CD4-positive, alpha-beta T cell treated with Interferon alpha-2 for 1 hour (primary cell): ENCODE measurements at regions not wholly inside any gene's neighbourhood (a gene's known extent, or its start where the extent isn't known, plus 50 kb on each side); places are given as distances from the start of the nearest gene placed in this dataset.
A peak's percentile ranks its signal among the peaks of the same experiment; 100 is the strongest.
"Not testable (repeated sequence)": the region's sequence is repeated elsewhere in the genome, so short reads cannot be mapped to it uniquely, and the experiment has no call there.

Experiments used
- DNase-seq, 2 donors: peaks; one replicate each; pipeline ENCODE4 v3.0.0-alpha.2; 2020 to 2022

- no peak for DNase-seq
Measured at GRCh38 chr16:50448981-50449380, 80.2 kb upstream of the BRD7 start.

- DNase-seq = no peak
Measured at GRCh38 chr16:50448522-50448921, 79.7 kb upstream of the BRD7 start.

DNA sequence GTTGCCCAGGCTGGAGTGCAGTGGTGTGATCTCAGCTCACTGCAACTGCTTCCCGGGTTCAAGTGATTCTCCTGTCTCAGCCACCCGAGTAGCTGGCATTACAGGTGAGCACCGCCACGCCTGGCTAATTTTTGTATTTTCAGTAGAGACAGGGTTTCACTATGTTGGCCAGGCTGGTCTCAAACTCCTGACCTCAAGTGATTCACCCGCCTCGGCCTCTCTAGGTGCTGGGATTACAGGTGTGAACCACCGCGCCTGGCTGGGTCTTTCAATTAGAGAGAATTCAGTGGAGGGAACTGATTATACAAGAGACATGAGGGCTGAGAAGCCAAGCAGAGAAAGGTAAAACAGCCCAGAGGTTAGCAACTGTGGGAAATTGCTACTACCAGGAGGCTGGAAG lies 78.6 kb upstream of the BRD7 start:
- not testable (repeated sequence) for DNase-seq

DNA sequence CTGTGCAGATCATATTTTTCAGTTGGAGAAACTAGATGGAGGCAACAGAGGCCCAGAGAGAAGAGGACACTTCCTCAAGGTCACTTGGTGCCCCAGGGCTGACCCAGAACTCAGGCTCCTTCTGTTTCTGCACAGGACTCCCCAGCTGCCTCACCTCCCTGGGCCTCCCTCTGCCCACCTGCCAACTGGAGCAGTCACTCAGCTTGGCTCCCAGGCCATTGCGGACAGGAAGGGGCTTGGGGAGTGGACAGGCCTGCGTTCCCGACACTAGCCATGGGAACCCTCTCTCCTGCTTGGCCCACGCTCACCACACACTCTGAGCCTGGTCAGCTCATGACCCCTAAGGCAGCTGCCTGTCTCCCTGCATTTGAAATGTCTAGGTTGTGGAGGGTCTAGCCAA lies 78.1 kb upstream of the BRD7 start:
- DNase-seq = no peak

DNA sequence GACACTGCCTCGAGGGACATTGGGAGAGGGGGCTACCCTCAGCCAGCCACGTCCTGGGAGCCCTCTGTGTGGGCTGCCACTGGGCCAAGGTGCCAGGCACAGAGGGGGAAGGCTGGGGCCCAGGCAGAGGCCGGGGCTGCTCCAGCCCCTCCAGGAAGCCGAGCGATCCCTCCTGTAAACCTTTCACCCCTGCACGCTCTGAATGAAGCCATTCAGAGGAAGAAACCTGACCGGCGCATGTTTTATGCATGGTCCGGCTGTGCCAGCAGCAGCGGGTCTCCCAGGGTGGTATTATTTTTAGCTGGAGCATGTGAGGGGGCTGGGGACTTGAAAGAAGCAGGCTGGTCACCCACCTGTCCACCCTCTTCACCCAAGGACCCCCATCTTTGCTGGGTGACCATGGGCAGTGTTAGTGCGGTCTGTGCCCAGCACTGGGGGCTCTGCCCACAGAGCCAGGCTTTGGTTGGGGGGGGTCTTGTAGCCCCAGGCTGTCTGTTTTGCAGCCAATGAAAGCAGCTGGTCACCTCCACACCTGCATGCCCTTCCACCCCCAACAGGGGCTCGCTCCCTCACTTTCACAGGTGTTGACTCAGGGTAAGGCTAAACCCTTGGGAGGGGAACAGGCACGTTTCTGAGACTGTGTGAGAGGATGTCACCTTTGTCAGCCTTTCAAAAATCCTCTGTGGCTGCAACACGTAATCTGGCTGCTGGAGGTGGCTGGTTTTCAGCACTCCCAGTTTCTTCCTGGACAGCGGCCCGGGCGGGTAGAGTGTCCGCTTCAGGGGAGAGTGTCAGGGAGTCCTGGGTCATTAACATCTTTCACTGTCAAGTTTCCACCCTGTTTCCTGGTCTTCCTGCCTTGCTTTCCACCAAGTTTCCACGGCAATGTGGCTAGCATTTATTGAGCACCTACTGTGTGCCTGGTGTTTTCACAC lies 77.1 kb upstream of the BRD7 start:
- DNase-seq = no peak

GRCh38 chr16:50444526-50444925 lies 75.7 kb upstream of the BRD7 start:
- no peak for DNase-seq

- no peak for DNase-seq
Measured at GRCh38 chr16:50442221-50442620, 73.4 kb upstream of the BRD7 start.

DNA sequence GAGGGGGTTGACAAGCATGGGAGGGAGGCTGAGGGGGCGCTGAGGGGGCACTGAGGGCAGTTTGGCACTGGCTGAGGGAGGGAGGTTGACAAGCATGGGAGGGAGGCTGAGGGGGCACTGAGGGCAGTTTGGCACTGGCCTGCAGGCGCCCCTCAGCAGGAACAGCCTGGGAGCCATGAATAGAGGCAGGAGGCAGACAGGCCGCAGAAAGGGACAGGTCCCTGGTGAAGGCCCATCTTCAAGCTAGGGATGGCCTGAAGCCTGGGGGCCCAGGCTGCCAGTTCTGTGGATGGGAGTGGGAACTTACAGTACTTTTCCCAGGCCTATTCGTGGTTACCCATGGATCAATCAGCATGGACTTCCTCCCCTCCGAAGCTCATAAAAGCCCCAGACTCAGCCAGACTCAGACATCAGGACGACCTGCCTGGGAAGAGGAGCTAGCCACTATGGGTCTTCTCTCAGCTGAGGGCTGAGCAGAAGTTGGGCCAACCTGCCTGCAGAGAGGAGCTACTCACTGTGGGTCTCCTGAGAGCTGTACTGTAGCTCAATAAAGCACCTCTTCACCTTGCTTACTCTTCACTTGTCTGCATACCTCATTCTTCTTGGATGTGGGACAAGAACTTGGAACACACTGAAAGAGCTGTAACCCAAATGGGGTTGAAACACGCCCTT lies 72.8 kb upstream of the BRD7 start:
- DNase-seq = no peak

DNA sequence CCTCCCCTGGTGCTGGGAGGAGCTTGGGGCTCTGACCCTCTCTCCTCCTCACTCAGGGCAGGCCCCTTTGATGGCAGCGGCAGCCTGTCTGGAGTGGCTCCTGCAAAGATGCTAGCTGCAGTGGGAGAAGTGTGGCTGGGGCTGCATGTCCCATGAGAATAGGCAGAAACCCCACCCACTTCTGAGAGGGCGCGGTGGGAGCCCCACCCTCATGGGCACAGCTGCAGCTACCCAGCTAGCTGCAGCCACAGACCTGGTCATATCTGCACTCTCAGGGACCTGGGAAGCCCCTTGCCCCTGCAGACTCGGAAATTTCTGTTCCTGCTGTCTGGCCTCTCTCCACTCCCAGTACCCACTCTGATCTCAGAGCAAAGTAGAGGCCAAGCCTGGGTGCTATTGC lies 72.2 kb upstream of the BRD7 start:
- DNase-seq = no peak

DNA sequence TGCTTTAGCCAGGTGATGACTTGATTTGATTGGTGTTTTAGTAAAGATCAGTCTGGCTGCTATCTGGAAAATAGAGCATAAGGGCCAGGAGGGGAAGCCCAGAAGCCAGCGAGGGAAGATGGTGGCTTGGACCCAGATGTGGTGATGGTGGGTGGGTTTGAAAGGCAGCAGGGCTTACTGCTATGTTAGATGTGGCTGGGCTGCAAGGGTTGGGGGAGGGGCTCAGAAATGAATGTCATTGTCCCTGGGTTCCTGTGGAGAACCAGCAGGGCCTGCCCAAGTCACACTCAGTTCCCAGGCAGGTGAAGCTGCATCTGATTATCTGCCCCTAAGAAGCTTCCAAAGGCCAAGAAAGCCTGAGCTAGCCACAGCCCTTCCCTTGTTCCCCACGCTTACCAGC lies 71.7 kb upstream of the BRD7 start:
- no peak for DNase-seq

DNA sequence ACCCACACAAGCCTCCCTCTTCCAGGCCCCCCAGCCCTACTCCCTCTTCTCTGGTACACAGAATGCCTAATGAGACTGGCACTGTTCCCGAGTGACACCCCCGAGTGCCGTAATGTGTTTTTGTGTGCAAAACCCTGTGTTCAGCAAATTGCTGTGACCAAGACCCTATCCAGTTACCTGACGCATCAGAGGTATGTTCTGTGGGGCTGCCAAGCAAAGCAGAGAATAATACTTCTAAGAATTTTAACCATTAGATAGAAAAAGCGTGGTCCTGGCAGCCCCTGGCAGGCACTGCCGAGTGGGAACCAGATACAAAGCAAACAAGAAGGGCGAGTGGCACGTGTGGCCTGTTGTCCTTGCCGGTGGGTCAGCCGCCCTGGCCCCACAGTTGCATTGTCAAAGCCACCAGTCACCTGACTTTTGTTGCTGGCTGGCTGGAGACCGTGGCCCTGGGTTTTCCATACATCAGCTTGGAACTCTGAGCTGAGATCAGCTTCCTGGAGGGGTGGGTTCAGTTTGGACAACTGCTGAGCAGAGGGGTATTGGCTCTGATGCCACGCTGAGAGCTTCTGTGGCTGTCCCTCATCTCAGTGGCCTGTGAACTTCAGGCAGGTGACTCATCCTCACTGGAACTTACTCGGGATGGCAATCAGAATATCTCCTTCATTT lies 69.1 kb upstream of the BRD7 start:
- DNase-seq = no peak

DNA sequence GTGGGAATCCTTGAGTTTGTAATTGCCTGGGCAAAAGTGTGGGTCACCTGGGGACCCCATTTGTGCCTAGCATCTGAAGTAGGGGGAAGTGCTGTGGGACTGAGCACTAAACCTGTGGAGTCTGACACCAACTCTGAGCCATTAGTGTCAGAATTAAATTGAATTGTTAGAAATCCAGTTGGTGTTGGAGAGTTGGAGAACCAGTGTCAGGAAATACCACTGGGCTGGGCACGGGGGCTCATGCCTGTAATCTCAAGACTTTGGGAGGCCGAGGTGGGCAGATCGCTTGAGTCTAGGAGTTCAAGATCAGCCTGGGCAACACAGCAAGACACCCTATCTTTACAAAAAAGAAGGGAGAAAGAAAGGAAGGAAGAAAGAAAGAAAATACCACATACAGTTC lies 67.5 kb upstream of the BRD7 start:
- no peak for DNase-seq

DNA sequence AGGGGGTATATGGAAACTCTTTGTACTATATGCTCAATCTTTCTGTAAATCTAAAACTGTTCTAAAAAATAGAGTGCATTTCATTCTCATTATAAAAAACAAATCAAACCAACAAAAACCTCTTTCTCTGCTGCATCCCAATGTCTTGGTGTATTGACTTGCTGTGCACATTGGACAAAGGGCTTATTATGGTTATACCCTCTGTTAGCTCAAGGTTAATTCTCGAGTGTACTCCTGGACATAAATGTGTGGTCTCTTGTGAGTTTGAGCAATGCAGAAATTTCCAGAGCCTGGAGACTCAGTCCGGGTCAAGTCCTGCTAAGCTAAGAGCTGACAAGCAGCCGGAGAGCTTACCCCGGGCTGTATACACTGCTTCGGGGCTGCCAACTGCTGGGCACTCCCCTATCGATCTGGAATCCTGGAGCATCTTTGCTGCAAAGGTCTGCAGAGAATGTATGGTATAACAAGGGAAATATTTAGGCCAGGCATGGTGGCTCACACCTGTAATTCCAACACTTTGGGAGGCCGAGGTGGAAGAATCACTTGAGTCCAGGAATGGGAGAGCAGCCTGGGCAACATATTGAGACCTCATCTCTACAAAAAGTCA lies 66.2 kb upstream of the BRD7 start:
- no peak for DNase-seq

GRCh38 chr16:50430076-50430475 lies 61.3 kb upstream of the BRD7 start:
- no peak for DNase-seq

DNA sequence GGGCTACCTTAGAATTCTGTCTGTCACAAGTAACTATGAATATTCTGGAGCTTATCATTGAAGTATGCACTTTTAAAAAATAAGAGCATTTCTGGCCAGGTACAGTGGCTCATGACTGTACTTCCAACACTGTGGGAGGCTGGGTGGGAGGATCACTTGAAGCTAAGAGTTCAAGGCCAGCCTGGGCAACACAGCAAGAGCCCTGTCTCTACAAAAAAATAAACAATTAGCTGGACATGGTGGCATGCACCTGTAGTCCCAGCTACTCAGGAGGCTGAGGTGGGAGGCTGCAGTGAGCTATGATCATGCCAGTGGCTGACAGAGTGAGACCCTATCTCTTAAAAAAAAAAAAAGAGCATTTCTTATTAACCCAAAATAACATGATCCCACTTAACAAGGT lies 60.0 kb upstream of the BRD7 start:
- DNase-seq = no peak

GRCh38 chr16:50428116-50428515 lies 59.3 kb upstream of the BRD7 start:
- no peak for DNase-seq

GRCh38 chr16:50427107-50427506 lies 58.3 kb upstream of the BRD7 start:
- no peak for DNase-seq

DNA sequence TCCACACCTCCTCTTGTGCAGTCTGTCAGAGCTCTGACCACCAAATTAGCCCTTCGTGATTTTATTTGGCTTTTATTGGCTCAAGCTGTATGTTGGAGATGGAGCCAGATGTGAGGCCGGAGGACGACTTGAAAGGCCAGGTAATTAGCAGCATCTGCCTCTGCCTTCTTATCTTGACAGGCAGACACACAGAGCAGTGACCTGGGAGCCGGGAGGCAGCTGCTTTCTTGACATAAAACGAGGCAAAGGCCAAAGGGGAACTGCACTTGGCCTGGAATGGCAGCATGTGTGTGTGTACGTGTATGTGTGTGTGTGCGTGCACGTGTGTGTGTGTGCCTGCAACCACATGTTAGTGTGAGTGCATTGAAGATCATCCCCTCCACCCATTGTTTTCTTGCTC lies 56.9 kb upstream of the BRD7 start:
- DNase-seq = peak in 1 of 2 donors; percentile 3

DNA sequence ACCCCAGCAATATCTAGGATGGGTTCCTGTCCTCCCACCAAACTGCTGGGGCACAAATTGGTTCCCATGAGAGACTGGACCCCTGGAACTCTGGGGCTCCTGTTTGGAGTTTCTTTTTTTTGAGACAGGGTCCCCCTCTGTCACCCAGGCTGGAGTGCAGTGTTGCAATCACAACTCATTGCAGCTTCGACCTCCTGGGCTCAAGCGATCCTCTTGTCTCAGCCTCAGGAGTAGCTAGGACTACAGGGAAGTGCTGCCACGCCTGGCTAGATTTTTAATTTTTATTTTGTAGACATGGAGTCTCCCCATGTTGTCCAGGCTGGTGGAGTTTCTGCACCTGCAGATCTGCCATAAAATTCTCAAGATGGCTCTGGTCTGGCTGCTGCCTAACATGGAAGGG lies 56.3 kb upstream of the BRD7 start:
- no peak for DNase-seq

- DNase-seq = no peak
Measured at GRCh38 chr16:50422926-50423325, 54.1 kb upstream of the BRD7 start.

GRCh38 chr16:50419116-50419515 lies 50.3 kb upstream of the BRD7 start:
- no peak for DNase-seq
